ENCODE measurements at regions not wholly inside any gene's neighbourhood (a gene's known extent, or its start where the extent isn't known, plus 50 kb on each side); places are given as distances from the start of the nearest gene placed in this dataset.

- FAIRE-seq: no peak
- Histone ChIP-seq H3K4me1 (replicated peaks in 1 of 2; ENCODE audit: control insufficient read depth in 2 of 2, insufficient read depth in 2 of 2, low read length in 2 of 2) (no peaks in the 10 kb centered on the region), H3K4me2 (ENCODE audit: insufficient read depth, low read length) (no peak overlapping the region), H3K9ac (ENCODE audit: insufficient read depth in 1 of 2, low read depth in 2 of 2, low read length in 2 of 2) (no peak overlapping the region), H4K20me1 (replicated peaks; ENCODE audit: control insufficient read depth, insufficient read depth, low read length) (no peaks in the 10 kb centered on the region), H3K4me3 (no peak overlapping the region), H3K9me1 (ENCODE audit: control insufficient read depth, insufficient read depth, low read length) (no peaks in the 10 kb centered on the region), H3K9me3 (replicated peaks; ENCODE audit: control insufficient read depth, insufficient read depth, low read depth, low read length) (no peaks in the 10 kb centered on the region), H3K27me3 (ENCODE audit: control insufficient read depth in 2 of 2, insufficient read depth in 2 of 2, low read length in 2 of 2) (no peaks in the 10 kb centered on the region), H3K79me2 (ENCODE audit: control insufficient read depth, insufficient read depth, low read length) (no peaks in the 10 kb centered on the region), H3K27ac (ENCODE audit: extremely low read depth, low read depth, low read length) (no peak overlapping the region), H3K36me3 (ENCODE audit: control insufficient read depth, insufficient read depth, low read length) (no peaks in the 10 kb centered on the region), H2AFZ (ENCODE audit: low read depth, low read length) (no peak overlapping the region)
- POLR2A ChIA-PET: no interaction called here
- WGBS (ENCODE audit: insufficient coverage, low coverage, missing lambda C conversion rate): 0% methylated on average over 2 of the region's 2 CpGs
- no peak for DNase-seq (ENCODE audit: extremely low read depth in 1 of 4, low spot score in 3 of 4)
- no TSS peak for BruUV-seq (replicated peaks)
- CTCF ChIA-PET (ENCODE audit: low intra/inter-chr PET ratio): no interaction called here
- TF ChIP-seq UBTF (IDR thresholded peaks at IDR 0.05; ENCODE audit: borderline replicate concordance in 1 of 2, low read depth in 2 of 2, low read length in 2 of 2) (no peak), MBD2 (IDR thresholded peaks at IDR 0.05; ENCODE audit: borderline replicate concordance, low read depth) (no peak)
- intact Hi-C loops (cut with micrococcal nuclease): no loop called here
- in situ Hi-C loops (cut with MboI): no loop called here
- ATAC-seq: no peak
Observed at GRCh38 chr4:130922955-130923354, 1827.0 kb downstream of the C4orf33 start.

GRCh38 chr4:130955520-130955919 lies 1859.6 kb downstream of the C4orf33 start:
- no peak for ATAC-seq
- TF ChIP-seq RNF2 (IDR thresholded peaks at IDR 0.05) (no peak), SNRNP70 (optimal IDR thresholded peaks at IDR 0.05; ENCODE audit: low read depth, low read length) (no peak), DACH1 (IDR thresholded peaks at IDR 0.05; ENCODE audit: partially characterized antibody) (no peak), ZNF644 (tag; IDR thresholded peaks at IDR 0.05; ENCODE audit: low read depth) (no peak), KAT7 (CRISPR knock-in tag; IDR thresholded peaks at IDR 0.05; ENCODE audit: borderline replicate concordance) (no peak), MBD1 (CRISPR knock-in tag; IDR thresholded peaks at IDR 0.05) (no peak), THAP12 (CRISPR knock-in tag; IDR thresholded peaks at IDR 0.05) (no peak)

More at GRCh38 chr4:130955520-130955919, 1859.6 kb downstream of the C4orf33 start:
- Histone ChIP-seq H3K27ac (ENCODE audit: extremely low read depth, low read depth, low read length) (no peak overlapping the region), H3K79me2 (ENCODE audit: control insufficient read depth, insufficient read depth, low read length) (no peaks in the 10 kb centered on the region), H3K4me1 (replicated peaks in 1 of 2; ENCODE audit: control insufficient read depth in 2 of 2, insufficient read depth in 2 of 2, low read length in 2 of 2) (no peaks in the 10 kb centered on the region), H3K9me3 (replicated peaks; ENCODE audit: control insufficient read depth, insufficient read depth, low read depth, low read length) (no peaks in the 10 kb centered on the region), H3K9me1 (ENCODE audit: control insufficient read depth, insufficient read depth, low read length) (no peaks in the 10 kb centered on the region), H3K9ac (ENCODE audit: insufficient read depth in 1 of 2, low read depth in 2 of 2, low read length in 2 of 2) (no peak overlapping the region), H3K36me3 (ENCODE audit: control insufficient read depth, insufficient read depth, low read length) (no peaks in the 10 kb centered on the region), H3K4me3 (no peak overlapping the region), H2AFZ (ENCODE audit: low read depth, low read length) (no peak overlapping the region), H3K27me3 (ENCODE audit: control insufficient read depth in 2 of 2, insufficient read depth in 2 of 2, low read length in 2 of 2) (no peaks in the 10 kb centered on the region), H3K4me2 (ENCODE audit: insufficient read depth, low read length) (no peak overlapping the region), H4K20me1 (replicated peaks; ENCODE audit: control insufficient read depth, insufficient read depth, low read length) (no peaks in the 10 kb centered on the region)
- in situ Hi-C loops (cut with MboI) (no loop called here), intact Hi-C loops (cut with micrococcal nuclease) (no loop called here)
- no peak for DNase-seq (ENCODE audit: extremely low read depth in 1 of 4, low spot score in 3 of 4)
- POLR2A ChIA-PET: no interaction called here
- CTCF ChIA-PET (ENCODE audit: low intra/inter-chr PET ratio): no interaction called here
- FAIRE-seq: no peak
- no TSS peak for BruUV-seq (replicated peaks)
- WGBS (ENCODE audit: insufficient coverage, low coverage, missing lambda C conversion rate): 0% methylated on average over 1 of the region's 1 CpG
